ENCODE measurements at regions not wholly inside any gene's neighbourhood (a gene's known extent, or its start where the extent isn't known, plus 50 kb on each side); places are given as distances from the start of the nearest gene placed in this dataset.

DNA sequence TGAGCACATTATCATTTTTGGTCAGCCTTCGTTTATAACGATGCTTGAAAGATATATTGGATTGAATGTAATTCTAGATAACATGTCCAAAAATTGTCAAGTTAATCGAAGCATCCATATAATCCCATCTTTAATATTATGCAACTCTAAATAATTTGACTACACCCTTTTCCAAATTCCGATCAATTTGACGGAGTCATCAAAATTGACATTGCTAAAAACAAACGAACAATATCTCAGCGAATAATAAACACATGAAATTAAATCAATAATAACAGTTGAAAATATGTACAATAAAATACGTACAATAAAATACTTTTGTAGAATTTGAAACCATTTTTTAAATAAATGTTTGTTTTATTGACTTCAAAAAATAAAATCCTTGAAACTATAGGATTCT, 1516.4 kb downstream of the EFNB2 start:
- TF ChIP-seq, protein P1, sequence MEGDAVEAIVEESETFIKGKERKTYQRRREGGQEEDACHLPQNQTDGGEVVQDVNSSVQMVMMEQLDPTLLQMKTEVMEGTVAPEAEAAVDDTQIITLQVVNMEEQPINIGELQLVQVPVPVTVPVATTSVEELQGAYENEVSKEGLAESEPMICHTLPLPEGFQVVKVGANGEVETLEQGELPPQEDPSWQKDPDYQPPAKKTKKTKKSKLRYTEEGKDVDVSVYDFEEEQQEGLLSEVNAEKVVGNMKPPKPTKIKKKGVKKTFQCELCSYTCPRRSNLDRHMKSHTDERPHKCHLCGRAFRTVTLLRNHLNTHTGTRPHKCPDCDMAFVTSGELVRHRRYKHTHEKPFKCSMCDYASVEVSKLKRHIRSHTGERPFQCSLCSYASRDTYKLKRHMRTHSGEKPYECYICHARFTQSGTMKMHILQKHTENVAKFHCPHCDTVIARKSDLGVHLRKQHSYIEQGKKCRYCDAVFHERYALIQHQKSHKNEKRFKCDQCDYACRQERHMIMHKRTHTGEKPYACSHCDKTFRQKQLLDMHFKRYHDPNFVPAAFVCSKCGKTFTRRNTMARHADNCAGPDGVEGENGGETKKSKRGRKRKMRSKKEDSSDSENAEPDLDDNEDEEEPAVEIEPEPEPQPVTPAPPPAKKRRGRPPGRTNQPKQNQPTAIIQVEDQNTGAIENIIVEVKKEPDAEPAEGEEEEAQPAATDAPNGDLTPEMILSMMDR (IDR thresholded peaks at IDR 0.05), result no peak
- no peak for TF ChIP-seq POLR2A (IDR thresholded peaks at IDR 0.05)
- no peak for TF ChIP-seq POLR2AphosphoS5 (IDR thresholded peaks at IDR 0.05; ENCODE audit: insufficient read depth in 1 of 2, low read depth in 1 of 2)

Data from vagina (tissue), 2 donors.